HFFc6 (cell line): ENCODE measurements at regions not wholly inside any gene's neighbourhood (a gene's known extent, or its start where the extent isn't known, plus 50 kb on each side); places are given as distances from the start of the nearest gene placed in this dataset.

Experiments used
- DNase-seq: peaks from one replicate; pipeline ENCODE4 v3.0.0-alpha.2; 2018
- H3K27ac Mint-ChIP-seq: 2 replicates; pipeline ENCODE4 v1.8.0; 2020; ENCODE audit warnings: mild to moderate bottlenecking, mixed read lengths
- H3K27me3 Mint-ChIP-seq: 2 replicates; pipeline ENCODE4 v1.8.0; 2021; ENCODE audit warnings: mild to moderate bottlenecking, moderate library complexity, mixed read lengths; ENCODE audit not compliant: insufficient read depth
- H3K36me3 Mint-ChIP-seq: 2 replicates; pipeline ENCODE4 v1.8.0; 2021; ENCODE audit warnings: low read depth, mixed read lengths
- H3K4me1 Mint-ChIP-seq: 2 replicates; pipeline ENCODE4 v1.8.0; 2020; ENCODE audit warnings: low read depth, mixed read lengths
- H3K4me3 Mint-ChIP-seq: 2 replicates; pipeline ENCODE4 v1.8.0; 2020; ENCODE audit warnings: mild to moderate bottlenecking, moderate library complexity, mixed read lengths
- H3K9me3 Mint-ChIP-seq: 2 replicates; pipeline ENCODE4 v1.8.0; 2020; ENCODE audit warnings: mild to moderate bottlenecking, mixed read lengths
- TF ChIP-seq, protein P1 (sequence below): fragments of 200-600 bp; sonication (generic); IDR thresholded peaks from 2 replicates; pipeline ENCODE4 v1.5.0; 2021; ENCODE audit warnings: antibody characterized with exemption, mild to moderate bottlenecking

DNA sequence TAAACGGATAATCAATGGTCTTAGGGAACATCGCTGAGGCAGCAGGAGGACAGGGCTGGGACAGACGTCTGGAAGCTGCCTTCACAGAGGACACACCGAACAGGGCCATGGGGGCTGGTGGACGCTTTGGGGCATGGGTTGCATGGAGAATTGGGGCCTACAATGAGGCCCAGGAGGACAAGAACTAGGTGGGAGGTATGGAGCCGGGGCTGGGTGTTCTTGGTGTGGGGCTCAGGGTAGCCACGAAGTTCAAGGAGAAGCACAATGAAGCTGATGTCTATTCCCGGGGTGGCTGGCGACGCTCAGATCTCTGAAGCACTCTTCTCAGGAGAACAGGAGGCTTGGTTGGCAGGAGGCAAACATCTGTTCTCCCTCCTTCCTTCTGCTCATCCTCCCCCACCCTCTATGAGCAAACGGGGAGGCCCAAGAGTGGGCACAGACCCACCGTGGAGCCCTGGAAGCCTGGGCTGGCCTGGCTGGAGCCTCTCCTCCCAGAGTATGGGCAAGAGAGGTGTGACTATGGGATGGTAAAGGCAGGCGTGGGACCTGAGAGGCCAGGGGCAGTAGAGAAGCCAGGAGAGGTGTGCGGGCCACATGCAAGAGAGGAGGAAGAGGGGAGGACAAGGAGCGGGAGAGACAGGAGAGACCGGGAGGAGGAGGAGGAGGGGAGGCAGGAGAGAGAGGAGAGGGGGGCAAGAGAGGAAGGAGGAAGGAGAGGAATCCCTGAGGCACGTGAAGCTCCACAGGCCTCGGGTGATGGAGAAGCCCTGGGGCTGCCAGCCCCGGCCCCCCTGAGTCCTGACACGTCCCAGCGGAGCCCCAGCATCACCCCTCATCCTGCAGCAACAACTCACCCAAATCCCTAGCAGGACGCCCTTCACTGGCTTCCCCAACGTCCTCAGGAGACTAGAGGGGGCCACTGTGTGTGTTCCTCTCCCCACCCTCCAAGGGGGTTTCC, 159.1 kb downstream of the OLFM1 start:
- no peak for DNase-seq
- Mint-ChIP-seq H3K9me3 (peaks cover 46% of the 10 kb centered on the region), H3K36me3 (peaks cover 16% of the 10 kb centered on the region), H3K4me3 (no peak overlapping the region), H3K27ac (no peak overlapping the region), H3K4me1 (no peaks in the 10 kb centered on the region), H3K27me3 (peaks cover 17% of the 10 kb centered on the region)
- TF ChIP-seq, protein P1, sequence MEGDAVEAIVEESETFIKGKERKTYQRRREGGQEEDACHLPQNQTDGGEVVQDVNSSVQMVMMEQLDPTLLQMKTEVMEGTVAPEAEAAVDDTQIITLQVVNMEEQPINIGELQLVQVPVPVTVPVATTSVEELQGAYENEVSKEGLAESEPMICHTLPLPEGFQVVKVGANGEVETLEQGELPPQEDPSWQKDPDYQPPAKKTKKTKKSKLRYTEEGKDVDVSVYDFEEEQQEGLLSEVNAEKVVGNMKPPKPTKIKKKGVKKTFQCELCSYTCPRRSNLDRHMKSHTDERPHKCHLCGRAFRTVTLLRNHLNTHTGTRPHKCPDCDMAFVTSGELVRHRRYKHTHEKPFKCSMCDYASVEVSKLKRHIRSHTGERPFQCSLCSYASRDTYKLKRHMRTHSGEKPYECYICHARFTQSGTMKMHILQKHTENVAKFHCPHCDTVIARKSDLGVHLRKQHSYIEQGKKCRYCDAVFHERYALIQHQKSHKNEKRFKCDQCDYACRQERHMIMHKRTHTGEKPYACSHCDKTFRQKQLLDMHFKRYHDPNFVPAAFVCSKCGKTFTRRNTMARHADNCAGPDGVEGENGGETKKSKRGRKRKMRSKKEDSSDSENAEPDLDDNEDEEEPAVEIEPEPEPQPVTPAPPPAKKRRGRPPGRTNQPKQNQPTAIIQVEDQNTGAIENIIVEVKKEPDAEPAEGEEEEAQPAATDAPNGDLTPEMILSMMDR: no peak

DNA sequence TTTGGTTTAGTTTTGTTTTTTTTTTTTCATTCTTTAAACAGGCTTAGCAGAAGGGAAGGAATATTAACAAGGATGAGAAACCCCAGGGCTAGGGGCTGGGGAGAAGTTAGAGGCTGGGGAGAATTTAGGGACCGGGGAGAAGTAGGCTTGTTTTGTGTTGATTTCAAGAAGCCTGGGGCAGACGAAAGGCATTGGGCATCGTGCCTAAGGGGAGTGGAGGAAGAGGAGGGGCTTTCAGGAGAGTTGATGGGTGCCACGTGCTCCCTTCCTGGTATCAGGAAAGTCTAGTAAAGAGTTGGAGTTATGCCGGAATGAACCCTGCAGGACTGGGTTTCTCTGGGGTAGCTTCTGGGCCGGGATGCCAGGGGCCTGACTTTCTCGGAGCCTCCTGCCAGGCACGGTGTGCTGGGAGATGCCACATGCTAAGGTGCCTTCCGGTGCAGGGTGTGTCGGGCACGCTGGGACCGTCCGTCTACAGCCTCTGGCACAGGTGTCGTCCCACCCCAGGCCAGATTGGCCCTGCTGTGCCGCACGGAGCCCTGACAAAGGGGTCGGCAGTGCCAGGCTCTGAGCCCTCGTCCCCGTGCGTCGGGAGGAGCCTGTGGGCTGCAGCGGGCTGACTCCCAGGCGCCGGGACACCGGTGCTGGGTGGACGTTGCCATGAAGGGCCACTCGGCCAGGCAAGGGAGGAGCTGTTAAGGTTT, 159.9 kb downstream of the OLFM1 start:
- no peak overlapping the region for H3K4me3 Mint-ChIP-seq
- TF ChIP-seq, protein P1: no peak
- H3K4me1 Mint-ChIP-seq: no peaks in the 10 kb centered on the region
- H3K27me3 Mint-ChIP-seq: peaks cover 18% of the 10 kb centered on the region
- no peak overlapping the region for H3K27ac Mint-ChIP-seq
- H3K9me3 Mint-ChIP-seq: peaks cover 45% of the 10 kb centered on the region
- H3K36me3 Mint-ChIP-seq: peaks cover 12% of the 10 kb centered on the region
- no peak for DNase-seq

DNA sequence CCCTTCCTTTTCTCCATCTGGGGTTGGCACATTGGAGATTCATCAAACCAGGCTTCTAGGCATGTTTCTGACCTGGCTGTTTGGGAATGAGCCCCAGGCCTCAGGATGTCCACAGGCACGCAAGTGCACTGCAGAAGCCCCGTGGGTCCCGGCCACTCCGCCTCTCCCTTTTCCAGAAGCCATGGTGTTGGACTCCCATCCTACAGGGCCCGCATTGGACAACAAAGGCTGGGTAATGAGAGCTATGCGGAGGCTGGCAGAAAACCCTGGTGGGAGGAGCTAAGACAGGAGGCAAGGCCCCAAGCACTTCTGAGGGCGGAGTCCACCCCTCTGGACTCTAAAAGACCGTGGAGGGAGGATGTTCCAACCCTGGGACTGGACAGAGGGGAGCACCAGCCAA, 160.6 kb downstream of the OLFM1 start:
- H3K36me3 Mint-ChIP-seq: peaks cover 10% of the 10 kb centered on the region
- no peak overlapping the region for H3K27ac Mint-ChIP-seq
- peaks cover 15% of the 10 kb centered on the region for H3K27me3 Mint-ChIP-seq
- no peaks in the 10 kb centered on the region for H3K4me1 Mint-ChIP-seq
- peaks cover 43% of the 10 kb centered on the region for H3K9me3 Mint-ChIP-seq
- no peak for DNase-seq
- TF ChIP-seq, protein P1: no peak
- H3K4me3 Mint-ChIP-seq: no peak overlapping the region

GRCh38 chr9:135248721-135249120, 161.3 kb downstream of the OLFM1 start:
- TF ChIP-seq, protein P1: no peak
- Mint-ChIP-seq H3K27ac (no peak overlapping the region), H3K9me3 (peaks cover 43% of the 10 kb centered on the region), H3K36me3 (peaks cover 10% of the 10 kb centered on the region), H3K27me3 (peaks cover 14% of the 10 kb centered on the region), H3K4me3 (no peak overlapping the region), H3K4me1 (no peaks in the 10 kb centered on the region)
- DNase-seq: no peak

DNA sequence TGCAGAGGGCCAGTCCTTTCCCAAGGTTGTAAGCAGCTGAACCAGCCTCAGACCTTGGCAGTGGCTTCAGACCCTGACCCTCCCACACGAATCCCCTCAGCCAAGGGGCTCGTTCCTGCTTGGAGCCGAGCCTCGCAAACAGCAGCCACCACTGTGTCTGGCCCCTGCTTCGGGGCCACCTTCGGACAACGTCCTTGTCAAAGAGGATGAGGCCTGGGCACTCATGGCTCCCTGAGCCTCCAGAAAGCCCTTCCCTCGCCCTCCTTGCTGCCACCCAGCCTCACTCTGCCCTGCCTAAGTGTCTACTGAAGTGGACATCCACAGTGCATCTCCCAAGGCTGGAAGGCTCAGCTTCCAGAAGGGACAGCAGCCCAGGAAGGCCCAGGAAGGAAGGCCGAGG, 161.7 kb downstream of the OLFM1 start:
- no peak overlapping the region for H3K4me3 Mint-ChIP-seq
- H3K27me3 Mint-ChIP-seq: peaks cover 14% of the 10 kb centered on the region
- no peak overlapping the region for H3K27ac Mint-ChIP-seq
- peaks cover 10% of the 10 kb centered on the region for H3K36me3 Mint-ChIP-seq
- TF ChIP-seq, protein P1: no peak
- DNase-seq: no peak
- H3K9me3 Mint-ChIP-seq: peaks cover 43% of the 10 kb centered on the region
- H3K4me1 Mint-ChIP-seq: no peaks in the 10 kb centered on the region
